ENCODE measurements at regions not wholly inside any gene's neighbourhood (a gene's known extent, or its start where the extent isn't known, plus 50 kb on each side); places are given as distances from the start of the nearest gene placed in this dataset.

GRCh38 chr3:115236496-115236895, 89.4 kb upstream of the ZBTB20 start:
- TF ChIP-seq POLR2A (IDR thresholded peaks at IDR 0.05) (no peak), CTCF (IDR thresholded peaks at IDR 0.05) (no peak), EP300 (IDR thresholded peaks at IDR 0.05) (no peak)

Measured in suprapubic skin (tissue), 3 donors.